ENCODE measurements at regions not wholly inside any gene's neighbourhood (a gene's known extent, or its start where the extent isn't known, plus 50 kb on each side); places are given as distances from the start of the nearest gene placed in this dataset.
"Not testable (repeated sequence)": the region's sequence is repeated elsewhere in the genome, so short reads cannot be mapped to it uniquely, and the experiment has no call there.

DNA sequence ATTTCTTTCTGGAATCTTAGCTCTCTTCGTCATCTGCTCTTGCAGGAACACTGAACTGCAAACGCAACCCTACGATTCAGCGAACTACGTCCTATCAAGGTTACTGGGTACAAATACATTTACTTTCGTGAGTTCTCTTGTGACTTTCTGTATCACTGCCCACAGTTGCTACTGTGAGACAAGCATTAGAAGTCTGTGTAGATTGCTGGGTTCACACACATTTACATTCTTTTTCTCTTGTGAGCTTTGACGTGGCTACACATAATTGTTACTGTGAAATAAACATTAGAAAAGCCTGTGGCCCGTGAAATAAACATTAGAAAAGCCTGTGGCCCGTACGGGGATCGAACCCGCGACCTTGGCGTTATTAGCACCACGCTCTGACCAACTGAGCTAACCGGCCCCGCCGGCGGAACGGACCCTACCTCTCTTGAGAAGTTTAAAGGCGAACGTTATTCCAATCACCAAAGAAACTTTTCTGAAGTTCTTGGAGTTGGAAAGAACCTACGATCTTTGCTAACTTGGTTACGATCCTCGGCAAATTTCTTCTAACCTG lies 61.2 kb upstream of the ZNF322 start:
- H3K4me1 ChIP-seq (ENCODE audit: control insufficient read depth, insufficient read depth, low read length, poor library complexity, severe bottlenecking); H3K9me3 Mint-ChIP-seq; H3K27ac ChIP-seq (ENCODE audit: insufficient read depth, low read length, poor library complexity, severe bottlenecking); DNase-seq; H3K4me3 ChIP-seq (ENCODE audit: low read depth, low read length); H3K27ac Mint-ChIP-seq; H3K9me3 ChIP-seq (ENCODE audit: control insufficient read depth in 2 of 2, low read length in 2 of 2); H3K27me3 ChIP-seq (ENCODE audit: control insufficient read depth, insufficient read depth, low read length); H3K27me3 Mint-ChIP-seq; H3K4me1 Mint-ChIP-seq; H3K36me3 ChIP-seq (ENCODE audit: control insufficient read depth, insufficient read depth, low read length); ATAC-seq (ENCODE audit: low read depth in 2 of 2); H3K4me3 Mint-ChIP-seq; H3K36me3 Mint-ChIP-seq: not testable (repeated sequence)

- H3K9me3 ChIP-seq (ENCODE audit: control insufficient read depth in 2 of 2, low read length in 2 of 2); H3K27me3 ChIP-seq (ENCODE audit: control insufficient read depth, insufficient read depth, low read length); H3K4me1 Mint-ChIP-seq; H3K27ac ChIP-seq (ENCODE audit: insufficient read depth, low read length, poor library complexity, severe bottlenecking); ATAC-seq (ENCODE audit: low read depth in 2 of 2); H3K27me3 Mint-ChIP-seq; H3K4me3 Mint-ChIP-seq; H3K27ac Mint-ChIP-seq; H3K4me3 ChIP-seq (ENCODE audit: low read depth, low read length); H3K9me3 Mint-ChIP-seq; H3K4me1 ChIP-seq (ENCODE audit: control insufficient read depth, insufficient read depth, low read length, poor library complexity, severe bottlenecking); DNase-seq; H3K36me3 Mint-ChIP-seq; H3K36me3 ChIP-seq (ENCODE audit: control insufficient read depth, insufficient read depth, low read length): not testable (repeated sequence)
Observed at GRCh38 chr6:26730019-26730766, 70.6 kb upstream of the ZNF322 start.

GRCh38 chr6:26734776-26735472 lies 75.4 kb upstream of the ZNF322 start:
- H3K9me3 Mint-ChIP-seq; H3K4me3 ChIP-seq (ENCODE audit: low read depth, low read length); DNase-seq; H3K27ac Mint-ChIP-seq; H3K4me1 ChIP-seq (ENCODE audit: control insufficient read depth, insufficient read depth, low read length, poor library complexity, severe bottlenecking); H3K4me3 Mint-ChIP-seq; H3K4me1 Mint-ChIP-seq; H3K27ac ChIP-seq (ENCODE audit: insufficient read depth, low read length, poor library complexity, severe bottlenecking); H3K27me3 Mint-ChIP-seq; H3K9me3 ChIP-seq (ENCODE audit: control insufficient read depth in 2 of 2, low read length in 2 of 2); ATAC-seq (ENCODE audit: low read depth in 2 of 2); H3K27me3 ChIP-seq (ENCODE audit: control insufficient read depth, insufficient read depth, low read length); H3K36me3 ChIP-seq (ENCODE audit: control insufficient read depth, insufficient read depth, low read length); H3K36me3 Mint-ChIP-seq: not testable (repeated sequence)

- Mint-ChIP-seq H3K9me3 (peaks cover 0 to 12% (median 3%) of the 10 kb centered on the region in 7 donors), H3K27me3 (peaks cover 32% of the 10 kb centered on the region), H3K4me1 (no peaks in the 10 kb centered on the region), H3K27ac (no peak overlapping the region), H3K36me3 (no peaks in the 10 kb centered on the region), H3K4me3 (no peak overlapping the region)
- no peaks in the 10 kb centered on the region for H3K4me1 ChIP-seq (ENCODE audit: control insufficient read depth, insufficient read depth, low read length, poor library complexity, severe bottlenecking)
- H3K9me3 ChIP-seq (ENCODE audit: control insufficient read depth in 2 of 2, low read length in 2 of 2), result peaks cover 5 to 14% of the 10 kb centered on the region in 2 experiments
- DNase-seq, result no peak
- ATAC-seq (ENCODE audit: low read depth in 2 of 2), result no peak
- peaks cover 13% of the 10 kb centered on the region for H3K27me3 ChIP-seq (ENCODE audit: control insufficient read depth, insufficient read depth, low read length)
- no peaks in the 10 kb centered on the region for H3K36me3 ChIP-seq (ENCODE audit: control insufficient read depth, insufficient read depth, low read length)
- no peak overlapping the region for H3K27ac ChIP-seq (ENCODE audit: insufficient read depth, low read length, poor library complexity, severe bottlenecking)
- H3K4me3 ChIP-seq (ENCODE audit: low read depth, low read length), result no peak overlapping the region
Observed at GRCh38 chr6:26739811-26740210, 80.3 kb upstream of the ZNF322 start.

- ATAC-seq (ENCODE audit: low read depth in 2 of 2) (no peak), DNase-seq (no peak)
- H3K9me3 ChIP-seq (ENCODE audit: control insufficient read depth in 2 of 2, low read length in 2 of 2), result peaks cover 5 to 20% of the 10 kb centered on the region in 2 experiments
- H3K36me3 ChIP-seq (ENCODE audit: control insufficient read depth, insufficient read depth, low read length), result no peaks in the 10 kb centered on the region
- Mint-ChIP-seq H3K27ac (no peak overlapping the region), H3K9me3 (peaks cover 0 to 26% (median 6%) of the 10 kb centered on the region in 7 donors), H3K27me3 (peaks cover 51% of the 10 kb centered on the region), H3K4me3 (peak overlapping the region in 1 of 4 donors; percentile 36), H3K36me3 (no peaks in the 10 kb centered on the region), H3K4me1 (no peaks in the 10 kb centered on the region)
- no peak overlapping the region for H3K4me3 ChIP-seq (ENCODE audit: low read depth, low read length)
- peaks cover 16% of the 10 kb centered on the region for H3K27me3 ChIP-seq (ENCODE audit: control insufficient read depth, insufficient read depth, low read length)
- H3K27ac ChIP-seq (ENCODE audit: insufficient read depth, low read length, poor library complexity, severe bottlenecking), result no peak overlapping the region
- no peaks in the 10 kb centered on the region for H3K4me1 ChIP-seq (ENCODE audit: control insufficient read depth, insufficient read depth, low read length, poor library complexity, severe bottlenecking)
Observed at GRCh38 chr6:26743157-26743821, 83.7 kb upstream of the ZNF322 start.

DNA sequence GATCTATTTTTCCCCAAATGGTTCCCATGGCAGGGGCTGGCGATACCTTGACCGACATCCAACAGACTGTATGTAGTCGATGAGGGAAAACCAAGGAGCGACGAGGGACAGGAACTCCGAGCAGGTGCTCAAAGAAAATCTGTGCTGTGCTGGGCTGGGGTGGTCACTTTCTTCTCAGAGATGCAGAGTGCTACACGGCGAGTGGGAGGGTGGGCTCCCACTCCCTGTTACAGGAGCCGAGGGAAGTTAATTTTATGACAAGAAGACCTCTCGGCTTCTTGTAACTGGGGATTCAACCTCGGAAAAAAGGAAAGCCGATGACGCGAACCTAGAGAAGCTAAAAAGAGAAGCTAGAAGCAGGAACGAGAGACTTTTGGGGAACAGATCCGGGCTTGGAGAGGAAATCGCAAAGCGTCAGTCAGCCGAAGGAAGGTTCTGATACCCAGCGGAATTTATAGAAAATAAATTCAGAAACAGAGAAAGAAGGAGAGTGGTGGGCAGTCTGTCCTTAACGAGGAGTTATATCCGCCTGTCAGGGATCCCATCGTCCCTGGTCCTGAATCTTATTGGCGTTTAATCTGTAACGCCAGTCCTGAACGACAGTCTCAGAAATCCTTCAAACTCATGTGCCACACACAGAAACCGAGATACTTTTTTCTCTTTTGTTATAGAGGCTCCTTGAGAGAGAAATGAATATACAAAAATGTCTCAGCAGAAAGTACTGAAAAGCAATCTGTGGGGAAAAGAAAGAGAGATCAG lies 84.6 kb upstream of the ZNF322 start:
- H3K27ac Mint-ChIP-seq, result peak overlapping the region in 1 of 3 donors; percentile 27
- H3K36me3 Mint-ChIP-seq, result no peaks in the 10 kb centered on the region
- peaks cover 0 to 4% (median 2%) of the 10 kb centered on the region in 4 donors for H3K4me1 Mint-ChIP-seq
- Histone ChIP-seq H3K4me3 (ENCODE audit: low read depth, low read length) (no peak overlapping the region), H3K4me1 (ENCODE audit: control insufficient read depth, insufficient read depth, low read length, poor library complexity, severe bottlenecking) (no peaks in the 10 kb centered on the region), H3K36me3 (ENCODE audit: control insufficient read depth, insufficient read depth, low read length) (no peaks in the 10 kb centered on the region), H3K9me3 (ENCODE audit: control insufficient read depth in 2 of 2, low read length in 2 of 2) (peaks cover 5 to 20% of the 10 kb centered on the region in 2 experiments), H3K27ac (ENCODE audit: insufficient read depth, low read length, poor library complexity, severe bottlenecking) (no peak overlapping the region), H3K27me3 (ENCODE audit: control insufficient read depth, insufficient read depth, low read length) (peaks cover 16% of the 10 kb centered on the region)
- H3K4me3 Mint-ChIP-seq, result peak overlapping the region in 3 of 4 donors; percentile 33 to 44 (median 36)
- H3K9me3 Mint-ChIP-seq, result peaks cover 0 to 33% (median 6%) of the 10 kb centered on the region in 7 donors
- H3K27me3 Mint-ChIP-seq, result peaks cover 60% of the 10 kb centered on the region
- DNase-seq (no peak), ATAC-seq (ENCODE audit: low read depth in 2 of 2) (no peak)

GRCh38 chr6:26744837-26745282 lies 85.3 kb upstream of the ZNF322 start:
- not testable (repeated sequence) for DNase-seq
- peak overlapping the region in 1 of 4 donors; percentile 44 for H3K4me3 Mint-ChIP-seq
- peak overlapping the region in 1 of 3 donors; percentile 10 for H3K27ac Mint-ChIP-seq

More at GRCh38 chr6:26744837-26745282, 85.3 kb upstream of the ZNF322 start:
- H3K4me1 ChIP-seq (ENCODE audit: control insufficient read depth, insufficient read depth, low read length, poor library complexity, severe bottlenecking); ATAC-seq (ENCODE audit: low read depth in 2 of 2); H3K4me3 ChIP-seq (ENCODE audit: low read depth, low read length); H3K36me3 Mint-ChIP-seq; H3K27ac ChIP-seq (ENCODE audit: insufficient read depth, low read length, poor library complexity, severe bottlenecking); H3K4me1 Mint-ChIP-seq; H3K36me3 ChIP-seq (ENCODE audit: control insufficient read depth, insufficient read depth, low read length): not testable (repeated sequence)
- Histone ChIP-seq H3K9me3 (ENCODE audit: control insufficient read depth in 2 of 2, low read length in 2 of 2) (peaks cover 5 to 20% of the 10 kb centered on the region in 2 experiments), H3K27me3 (ENCODE audit: control insufficient read depth, insufficient read depth, low read length) (peaks cover 16% of the 10 kb centered on the region)
- Mint-ChIP-seq H3K27me3 (peaks cover 67% of the 10 kb centered on the region), H3K9me3 (peaks cover 0 to 33% (median 6%) of the 10 kb centered on the region in 7 donors)

Data from CD4-positive, CD25-positive, alpha-beta regulatory T cell (primary cell).